OCI-M2 (cell line): ENCODE measurements at regions not wholly inside any gene's neighbourhood (a gene's known extent, or its start where the extent isn't known, plus 50 kb on each side); places are given as distances from the start of the nearest gene placed in this dataset.

ENCODE experiments used
- DNase-seq: peaks from one replicate; lab custom pipeline; 2025; ENCODE audit not compliant: unreplicated experiment; lab: John Stamatoyannopoulos, UW

DNA sequence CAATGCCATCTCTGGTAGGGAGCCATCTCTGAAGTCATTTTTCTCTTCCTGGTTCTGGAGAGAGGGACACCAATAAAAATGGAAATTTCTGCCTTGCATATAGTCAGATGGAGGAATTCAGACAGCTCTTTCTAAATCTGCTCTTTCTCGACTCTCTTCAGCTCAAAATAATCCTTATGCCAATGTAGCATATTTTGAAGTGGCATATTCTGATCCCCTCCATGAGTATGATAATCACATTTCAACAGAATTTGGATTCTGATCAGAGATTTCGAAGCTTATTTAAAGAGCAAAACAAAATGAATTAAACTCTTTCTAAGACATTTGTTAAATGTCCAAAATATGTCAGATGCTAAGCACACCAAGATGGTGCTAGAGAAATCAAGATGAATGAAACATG, 267.1 kb upstream of the BTBD3 start:
- no peak for DNase-seq

DNA sequence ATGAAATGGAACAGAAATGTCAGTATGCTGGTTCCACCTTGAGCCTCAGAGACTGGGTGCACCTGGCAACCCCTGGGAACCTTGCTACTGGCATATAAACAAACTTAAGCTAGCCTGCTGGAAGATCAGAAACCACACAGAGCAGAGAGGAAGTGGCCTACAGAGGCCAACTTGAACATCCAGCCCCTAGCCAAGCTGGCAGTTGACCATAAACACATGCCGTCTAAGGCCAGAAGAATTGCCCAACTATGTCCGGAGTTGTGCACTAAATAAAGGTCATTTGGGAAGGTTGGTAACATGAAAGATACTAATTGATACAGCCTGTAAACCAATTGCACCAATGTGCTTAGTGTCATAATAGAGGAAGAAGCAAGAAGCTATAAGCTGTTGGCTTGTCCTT, 266.6 kb upstream of the BTBD3 start:
- DNase-seq = no peak

DNA sequence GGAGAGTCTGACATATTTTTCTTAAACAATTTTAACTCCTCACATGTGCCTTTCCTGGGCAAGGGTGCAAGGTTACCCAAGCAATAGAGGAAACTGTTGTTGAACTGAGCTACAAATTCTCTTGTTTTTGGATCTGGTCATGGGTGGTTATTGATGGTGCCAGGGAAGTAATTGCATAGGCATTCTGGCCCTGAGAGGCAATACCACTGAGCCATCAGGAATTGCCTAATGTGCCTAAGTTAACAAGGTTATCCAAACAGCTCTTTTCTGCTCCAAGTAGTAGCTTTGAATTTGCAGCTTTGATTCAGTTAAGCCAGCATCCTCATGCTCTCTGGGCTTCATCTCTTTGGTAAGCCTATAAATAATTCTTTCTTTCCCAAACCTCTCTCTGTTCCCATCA, 266.0 kb upstream of the BTBD3 start:
- DNase-seq = no peak

DNA sequence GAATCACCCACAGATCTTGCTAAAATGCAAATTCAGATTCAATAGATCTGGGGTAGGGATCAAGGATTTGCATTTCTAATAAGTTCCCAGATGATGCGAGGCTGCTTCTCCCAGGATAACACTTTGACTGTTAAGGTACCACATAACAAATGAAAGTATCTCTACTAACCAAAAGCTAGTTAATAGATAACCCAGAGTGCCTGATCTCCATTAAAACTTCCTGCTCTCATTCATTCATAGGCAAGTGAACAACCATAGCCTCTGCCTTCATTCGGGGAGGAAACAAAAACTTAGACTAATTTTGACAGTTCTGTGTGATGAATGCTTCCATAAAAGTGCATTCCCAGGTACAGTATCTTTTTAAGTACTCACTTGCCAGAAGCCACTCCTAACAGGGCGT, 265.6 kb upstream of the BTBD3 start:
- DNase-seq = no peak

DNA sequence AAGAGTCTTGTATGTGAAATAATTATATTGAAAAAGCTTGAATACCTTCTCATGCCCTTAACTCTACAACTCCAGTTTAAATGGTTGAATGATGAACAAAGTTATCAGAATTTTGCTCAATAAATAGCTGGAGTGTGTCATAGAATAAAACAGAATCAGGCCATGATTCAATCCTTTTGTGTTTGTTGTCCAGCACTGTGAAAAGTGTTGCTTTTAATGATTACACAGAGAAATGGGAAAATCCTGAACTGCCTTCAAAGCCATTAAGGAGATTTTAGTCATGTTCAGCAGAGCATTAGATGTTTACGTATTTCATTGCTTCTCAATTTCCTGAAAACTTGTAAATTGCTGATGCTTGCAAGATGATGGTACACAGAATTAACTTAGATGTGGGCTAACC, 262.9 kb upstream of the BTBD3 start:
- DNase-seq = no peak

DNA sequence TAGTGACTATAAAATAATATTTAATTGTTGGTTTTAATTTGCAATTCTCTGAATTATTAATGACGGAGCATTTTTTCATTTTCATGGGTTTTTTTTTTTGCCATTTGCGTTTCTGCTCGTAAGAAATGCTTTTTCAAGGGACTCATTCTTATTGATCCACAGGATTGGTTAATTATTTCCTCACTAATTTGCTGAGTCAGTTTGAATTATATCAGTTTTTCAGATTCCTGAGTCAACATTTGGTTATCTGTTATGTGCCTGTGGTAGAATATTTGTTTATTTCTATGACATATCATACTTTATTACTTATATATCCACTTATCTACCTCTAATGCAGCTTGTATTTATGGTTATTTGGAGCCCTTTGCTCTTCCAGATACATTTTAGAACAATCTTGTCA, 257.0 kb upstream of the BTBD3 start:
- DNase-seq = no peak

DNA sequence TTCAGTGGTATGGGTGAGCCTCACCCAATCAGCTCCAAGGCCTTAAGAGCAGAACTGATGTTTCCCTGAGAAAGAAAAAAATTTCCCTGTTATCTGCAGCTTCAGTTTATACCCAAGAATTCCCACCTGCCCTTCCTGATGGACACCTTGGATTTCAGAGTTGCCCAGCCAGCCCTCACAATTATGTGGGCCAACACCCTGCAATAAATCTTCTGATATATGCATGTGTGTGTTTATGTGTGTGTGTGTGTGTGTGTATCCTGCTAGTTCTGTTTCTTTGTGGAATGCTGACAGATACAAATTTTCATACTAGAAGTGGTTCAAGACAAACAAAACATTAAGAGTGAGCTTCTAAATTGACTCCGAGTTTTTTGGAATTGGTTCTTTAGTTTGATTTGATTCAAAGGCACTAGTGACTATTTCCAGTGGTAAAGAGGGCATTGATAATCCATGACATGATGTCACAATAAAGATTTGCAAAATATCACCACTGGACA, 246.6 kb upstream of the BTBD3 start:
- no peak for DNase-seq

DNA sequence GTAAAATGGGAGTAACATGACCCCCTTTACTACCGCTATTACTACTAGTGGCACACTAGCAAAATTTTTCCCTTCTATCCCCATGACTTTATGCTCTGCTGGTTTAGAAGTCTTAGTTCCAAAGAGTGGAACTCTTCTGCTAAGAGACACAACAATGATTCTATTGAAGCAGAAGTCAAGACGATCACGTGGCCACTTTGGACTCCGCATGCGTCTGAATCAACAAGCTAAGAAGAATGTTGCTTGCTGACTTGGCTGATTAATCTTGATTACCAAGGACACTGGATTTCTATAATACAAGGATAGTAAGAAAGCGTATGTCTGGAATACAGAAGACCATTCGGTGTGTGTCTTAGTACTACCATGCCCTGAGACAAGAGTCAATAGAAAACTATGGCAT, 244.7 kb upstream of the BTBD3 start:
- no peak for DNase-seq

DNA sequence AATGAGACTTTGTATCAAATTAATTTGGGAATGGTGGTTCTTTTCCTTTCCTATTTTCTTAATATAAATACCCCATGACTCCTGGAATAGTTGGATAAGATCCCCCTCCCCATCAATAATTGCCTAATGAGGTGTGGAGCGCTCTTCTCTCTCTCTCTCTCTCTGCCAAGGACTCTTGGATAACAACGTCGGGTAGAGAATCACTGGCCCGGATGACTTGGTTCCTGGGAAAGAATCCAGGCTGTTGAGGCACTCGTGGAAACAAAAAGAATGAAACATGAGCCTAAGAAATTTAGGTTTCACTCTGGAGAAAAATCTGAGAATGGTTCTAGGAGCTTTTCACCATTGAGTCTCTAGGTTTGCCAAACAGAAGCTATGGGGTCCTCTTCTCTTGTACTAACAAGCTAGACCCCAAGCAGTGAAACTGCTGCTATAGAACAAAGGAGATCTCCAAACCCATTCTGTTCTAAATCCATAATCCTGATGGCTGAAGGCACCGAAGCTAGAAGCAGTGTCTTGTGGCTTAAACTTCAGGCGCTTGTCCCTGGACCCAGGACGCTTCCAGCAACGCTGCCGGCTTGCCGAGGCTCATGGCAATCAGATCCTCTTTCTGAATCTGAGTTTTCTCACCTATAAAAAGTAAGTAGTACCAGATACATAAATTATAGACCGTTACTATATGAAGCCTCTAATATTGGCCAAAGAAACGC, 241.6 kb upstream of the BTBD3 start:
- DNase-seq = no peak

DNA sequence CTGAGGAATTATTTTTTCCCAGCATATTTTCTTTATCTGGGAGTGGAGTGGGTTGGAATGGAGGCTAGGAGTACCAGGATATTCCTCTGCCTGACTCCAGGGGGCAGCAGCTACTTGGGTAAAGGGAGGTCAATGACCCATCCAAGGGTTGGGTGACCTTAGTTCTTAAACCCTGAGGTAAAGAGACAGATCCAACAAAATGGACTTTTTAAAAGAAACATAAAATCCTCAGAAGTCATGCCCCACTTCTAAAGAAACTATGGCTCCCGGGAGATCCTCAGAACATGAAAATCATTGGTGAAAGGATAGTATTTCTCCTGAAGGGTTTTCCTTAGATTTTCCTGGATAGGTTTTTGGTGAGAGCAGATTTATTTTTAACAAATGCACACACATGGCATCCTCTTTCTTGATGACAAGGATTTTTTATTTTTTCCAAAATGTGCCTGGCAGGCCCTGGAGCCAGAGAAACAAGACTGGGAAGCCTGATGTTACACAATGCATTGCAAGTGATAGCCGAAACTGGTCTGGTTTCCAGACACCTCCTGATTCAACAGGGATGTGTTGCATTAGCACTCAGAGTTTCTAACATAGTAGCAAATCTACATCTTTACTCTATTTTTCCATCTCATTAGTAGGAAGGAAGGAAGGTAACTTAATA, 240.9 kb upstream of the BTBD3 start:
- no peak for DNase-seq

DNA sequence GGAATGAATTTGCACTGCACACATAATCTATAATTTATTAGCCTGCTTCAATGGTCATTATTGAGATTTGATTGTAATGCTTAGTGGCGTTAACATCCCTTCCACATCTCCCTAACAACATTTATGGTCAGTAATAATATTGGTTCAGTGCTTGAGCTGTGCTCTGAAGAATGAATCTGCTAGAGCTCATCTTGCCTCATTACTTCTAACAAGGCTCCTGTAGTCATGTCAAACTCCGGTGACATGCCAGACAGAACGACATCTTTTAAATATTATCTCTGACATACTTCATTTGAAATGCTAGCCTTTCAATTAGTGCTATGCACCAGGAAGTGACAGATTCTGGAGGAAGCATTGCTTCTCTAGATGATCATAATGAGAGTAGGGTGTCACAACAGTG, 240.3 kb upstream of the BTBD3 start:
- DNase-seq = no peak

DNA sequence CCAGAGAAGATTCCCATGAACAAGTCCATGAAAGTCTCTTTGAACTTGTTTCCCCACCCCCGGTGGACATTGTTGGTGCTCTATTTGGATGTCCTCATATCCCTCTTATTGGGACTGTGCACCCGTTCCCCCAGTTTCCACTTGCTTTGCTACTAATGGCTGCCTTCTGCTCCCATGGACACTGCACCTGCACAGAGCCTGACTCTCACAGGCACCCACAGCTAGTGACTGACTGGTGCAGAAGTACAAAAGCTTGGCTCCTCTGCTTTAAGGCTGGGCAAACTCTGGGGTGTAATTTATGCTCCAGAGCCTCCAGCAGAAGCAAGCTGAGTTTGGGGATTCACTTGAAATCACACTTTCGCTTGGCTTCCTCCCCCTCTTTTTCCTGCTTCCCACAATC, 239.9 kb upstream of the BTBD3 start:
- no peak for DNase-seq

DNA sequence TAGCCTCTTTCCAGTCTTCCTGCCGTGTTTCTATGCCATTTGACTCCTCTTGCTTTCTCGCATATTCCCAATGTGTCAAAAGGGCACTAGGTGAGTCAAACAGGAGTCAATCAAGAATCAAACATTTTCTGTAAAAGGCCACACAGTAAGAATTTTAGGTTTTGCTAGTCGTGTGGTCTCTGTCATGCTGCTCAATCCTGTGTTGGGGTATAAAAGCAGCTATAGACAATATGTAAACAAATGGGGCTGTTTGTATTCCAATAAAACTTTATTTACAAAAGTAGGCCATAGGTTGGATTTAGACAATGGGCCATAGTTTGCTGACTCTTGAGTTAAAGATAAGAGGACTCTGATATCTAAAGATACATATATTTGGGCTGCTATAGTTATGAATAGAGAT, 235.4 kb upstream of the BTBD3 start:
- no peak for DNase-seq

DNA sequence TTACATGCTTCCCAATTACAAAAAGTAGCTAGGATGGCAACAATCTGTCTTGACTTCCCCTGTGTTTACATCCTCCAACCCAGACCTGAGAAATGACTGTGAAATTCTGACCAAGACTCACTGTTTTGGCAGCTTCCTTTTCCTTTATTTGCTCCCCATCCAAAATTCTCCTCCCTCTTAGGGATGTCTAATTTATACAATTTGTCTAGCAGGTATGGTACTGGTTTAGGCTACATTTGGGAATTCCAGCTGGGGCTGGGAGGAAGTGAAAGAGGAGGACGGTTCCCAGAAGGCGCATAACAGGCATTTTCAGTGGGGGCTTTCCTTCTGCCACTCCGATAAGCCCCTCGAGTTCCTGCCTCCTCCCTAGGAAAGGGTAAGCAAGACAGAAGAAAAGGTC, 231.5 kb upstream of the BTBD3 start:
- DNase-seq = no peak

DNA sequence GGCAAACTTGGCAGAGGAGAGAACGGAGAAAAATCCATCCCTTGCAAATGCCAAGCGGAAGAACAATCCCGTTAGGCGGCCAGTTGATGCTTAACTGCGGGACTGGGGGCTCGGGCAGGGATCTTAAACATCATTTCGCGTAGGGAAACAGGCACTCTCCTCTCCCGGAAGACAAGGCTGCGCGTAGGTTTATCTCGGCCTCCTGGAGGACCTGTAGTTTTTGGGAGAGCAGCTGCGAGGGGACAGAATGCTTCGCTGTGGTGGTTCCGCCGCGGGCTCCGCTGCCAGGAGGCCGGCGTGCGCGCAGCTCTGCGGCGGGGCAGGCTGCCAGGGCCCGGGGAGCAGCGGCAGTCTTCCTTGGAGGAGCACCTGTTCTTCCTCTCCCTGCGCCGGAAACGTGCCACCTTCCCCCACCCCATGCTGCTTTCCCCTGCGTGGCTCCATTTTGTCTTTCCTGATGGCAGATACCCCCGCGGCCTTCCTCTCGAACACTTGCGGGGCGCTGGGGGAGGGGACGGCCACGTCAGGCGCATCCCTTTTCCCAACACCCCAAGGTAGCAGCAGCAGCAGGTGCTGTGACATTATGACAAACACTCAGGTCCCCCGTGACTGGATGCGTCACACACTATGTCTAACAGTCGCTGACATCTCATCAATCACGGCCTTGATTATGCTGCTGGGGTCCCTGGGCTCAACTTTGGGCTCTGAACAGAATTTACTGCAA, 230.7 kb upstream of the BTBD3 start:
- DNase-seq = no peak

DNA sequence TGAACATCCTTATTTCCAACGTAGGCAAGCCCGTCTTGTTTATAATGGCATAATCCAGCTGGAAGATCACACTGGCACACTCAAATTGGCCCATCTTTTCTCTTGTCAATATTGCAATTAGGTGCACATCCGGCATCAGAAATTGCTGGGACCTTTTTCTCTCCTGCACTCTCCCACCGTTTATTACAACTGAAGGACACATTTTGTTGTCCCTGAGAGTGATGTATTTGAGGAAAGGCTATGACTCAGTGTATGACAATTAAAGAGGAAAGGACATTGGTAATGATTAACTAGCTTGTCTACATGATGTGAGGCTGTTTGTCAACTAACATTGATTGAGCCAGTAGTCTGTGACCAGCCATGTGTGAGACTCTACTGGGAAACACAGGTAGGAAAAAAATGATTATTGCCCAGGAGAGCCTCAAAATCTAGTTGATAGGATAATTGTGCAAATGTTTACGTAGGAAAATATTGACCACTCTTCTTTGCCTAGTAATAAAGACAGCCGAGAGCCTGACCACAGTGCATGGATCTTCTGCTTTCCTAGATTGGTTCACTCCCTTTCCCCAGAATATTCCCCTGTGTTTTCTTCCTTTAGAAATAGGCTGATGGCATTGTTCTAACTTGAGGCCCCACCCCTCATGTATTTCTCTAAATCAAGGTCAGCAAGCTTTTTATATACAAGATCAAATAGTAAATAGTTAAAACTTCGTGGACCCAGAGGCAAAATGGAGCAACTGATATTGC, 230.0 kb upstream of the BTBD3 start:
- DNase-seq = no peak

DNA sequence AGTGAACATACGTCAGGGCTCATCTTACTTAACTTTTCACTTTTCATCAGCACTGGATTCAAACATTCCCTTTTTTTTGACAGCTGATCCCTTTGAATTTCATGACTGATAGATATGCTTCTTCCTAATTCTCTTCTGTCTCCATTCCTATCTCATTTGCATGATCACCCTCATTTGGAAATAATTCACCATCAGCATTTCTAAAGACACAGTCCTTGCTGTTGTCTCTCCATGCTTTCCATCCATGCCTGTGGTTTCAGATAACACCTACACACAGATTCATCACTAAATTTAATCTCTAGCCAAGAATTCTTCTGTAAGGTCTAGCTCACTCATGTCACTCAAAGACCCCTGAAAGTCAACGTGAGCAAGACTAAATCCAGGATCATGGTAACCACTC, 228.4 kb upstream of the BTBD3 start:
- no peak for DNase-seq

DNA sequence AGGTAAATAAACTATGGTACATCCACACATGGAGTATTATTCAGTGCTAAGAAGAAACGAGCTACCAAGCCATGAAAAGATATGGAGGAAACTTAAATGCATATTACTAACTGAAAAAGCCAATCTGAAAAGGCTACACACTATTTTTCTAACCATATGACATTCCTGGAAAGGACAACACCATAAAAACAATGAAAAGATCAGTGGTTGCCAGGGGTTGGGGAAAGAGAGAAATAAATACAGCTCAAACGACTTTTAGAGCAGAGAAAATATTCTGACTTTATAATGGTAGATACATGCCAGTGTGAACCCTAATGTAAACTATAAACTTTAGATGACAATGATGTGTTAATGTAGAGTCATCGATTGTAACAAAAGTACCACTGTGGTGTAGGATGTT, 225.9 kb upstream of the BTBD3 start:
- no peak for DNase-seq

DNA sequence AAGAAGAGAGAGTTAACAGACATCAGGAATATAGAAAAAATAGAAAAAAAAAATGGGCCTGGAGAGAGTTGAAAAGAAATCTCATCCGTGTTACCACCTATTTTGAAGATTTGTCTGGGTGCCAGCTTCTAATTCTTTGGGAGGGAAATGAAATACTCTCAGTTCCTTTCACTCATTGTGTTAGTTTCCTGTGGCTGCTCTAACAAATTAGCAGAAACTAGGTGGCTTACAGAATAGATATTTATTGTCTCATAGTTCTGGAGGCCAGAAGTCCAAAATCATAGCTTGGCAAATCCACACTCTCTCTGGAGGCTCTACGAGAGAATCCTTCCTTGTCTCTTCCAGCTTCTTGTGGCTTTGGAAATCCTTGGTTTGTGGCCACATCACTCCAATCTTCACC, 225.1 kb upstream of the BTBD3 start:
- no peak for DNase-seq

DNA sequence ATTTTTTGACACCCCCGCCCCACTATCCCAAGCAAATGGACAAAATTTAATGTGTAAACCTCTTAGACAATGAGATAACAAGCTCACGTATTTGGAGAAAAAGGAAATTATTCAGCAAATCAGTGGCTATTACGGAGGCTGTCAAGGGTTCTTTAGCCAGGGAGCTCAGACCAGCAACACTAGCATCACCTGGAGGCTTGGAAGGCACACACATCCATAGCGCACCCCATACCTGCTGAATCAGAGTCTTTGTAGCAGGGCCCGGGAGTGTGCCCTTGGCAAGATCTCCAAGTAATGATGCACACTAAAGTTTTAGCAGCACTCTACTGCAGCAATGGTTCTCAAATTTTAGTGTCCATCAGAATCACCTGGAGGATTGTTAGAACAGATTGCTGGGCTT, 223.2 kb upstream of the BTBD3 start:
- no peak for DNase-seq

DNA sequence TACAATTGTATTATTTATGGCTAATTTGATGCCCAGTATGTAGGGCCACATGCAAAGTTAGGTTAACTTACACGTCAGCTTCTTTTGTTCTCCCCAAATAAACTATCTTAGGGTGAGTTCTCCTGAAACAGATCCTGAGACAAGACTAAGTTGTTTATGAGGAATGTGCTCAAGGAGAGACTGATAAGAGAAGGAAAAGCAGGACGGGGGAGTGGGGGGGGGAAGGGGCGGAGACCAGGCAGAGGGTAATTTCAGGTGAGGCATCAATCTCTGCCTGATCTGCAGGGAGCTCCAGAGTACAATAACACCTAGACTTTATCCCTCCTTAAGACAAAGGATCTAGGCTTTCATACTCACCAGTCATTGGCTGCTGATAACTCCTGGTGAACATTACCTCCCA, 220.6 kb upstream of the BTBD3 start:
- no peak for DNase-seq

DNA sequence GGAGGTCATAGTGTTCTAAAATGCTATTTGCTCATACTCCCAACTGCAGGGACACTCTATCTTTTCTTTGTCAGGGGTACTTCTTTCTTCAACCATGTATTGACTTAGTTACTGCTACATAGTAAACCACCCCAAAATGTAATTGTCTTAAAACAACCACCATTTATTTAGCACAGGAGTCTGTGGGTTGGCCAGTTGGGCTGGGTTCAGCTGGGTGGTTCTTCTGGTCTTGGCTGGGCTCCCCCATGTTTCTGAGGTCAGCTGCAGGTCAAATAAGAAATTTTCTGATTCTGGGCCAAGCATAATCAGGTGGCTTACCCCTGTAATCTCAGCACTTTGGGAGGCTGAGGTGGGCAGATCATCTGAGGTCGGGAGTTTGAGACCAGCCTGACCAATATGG, 220.0 kb upstream of the BTBD3 start:
- DNase-seq = no peak
